Anterior cingulate cortex (tissue), 58 donors: ENCODE measurements at regions not wholly inside any gene's neighbourhood (a gene's known extent, or its start where the extent isn't known, plus 50 kb on each side); places are given as distances from the start of the nearest gene placed in this dataset.
"Not testable (repeated sequence)": the region's sequence is repeated elsewhere in the genome, so short reads cannot be mapped to it uniquely, and the experiment has no call there.

Experiments used
- DNase-seq, 58 donors: peaks; one replicate each; lab custom pipeline; 2025; lab: John Stamatoyannopoulos, UW

DNA sequence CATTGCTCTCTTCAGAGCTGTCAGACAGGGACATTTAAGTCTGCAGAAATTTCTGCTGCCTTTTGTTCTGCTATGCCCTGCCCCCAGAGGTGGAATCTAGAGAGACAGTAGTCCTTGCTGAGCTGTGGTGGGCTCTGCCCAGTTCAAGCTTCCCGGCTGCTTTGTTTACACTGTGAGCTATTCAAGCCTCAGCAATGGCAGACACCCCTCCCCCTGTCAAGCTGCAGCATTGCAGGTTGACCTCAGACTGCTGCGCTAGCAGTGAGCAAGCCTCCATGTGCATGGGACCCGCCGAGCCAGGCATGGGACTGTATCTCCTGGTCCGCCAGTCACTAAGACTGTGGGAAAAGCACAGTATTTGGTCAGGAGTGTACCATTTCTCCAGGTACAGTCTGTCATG, 53.6 kb upstream of the MAPK10 start:
- DNase-seq: not testable (repeated sequence)

GRCh38 chr4:86414686-86415085, 54.8 kb upstream of the MAPK10 start:
- DNase-seq: no peak

DNA sequence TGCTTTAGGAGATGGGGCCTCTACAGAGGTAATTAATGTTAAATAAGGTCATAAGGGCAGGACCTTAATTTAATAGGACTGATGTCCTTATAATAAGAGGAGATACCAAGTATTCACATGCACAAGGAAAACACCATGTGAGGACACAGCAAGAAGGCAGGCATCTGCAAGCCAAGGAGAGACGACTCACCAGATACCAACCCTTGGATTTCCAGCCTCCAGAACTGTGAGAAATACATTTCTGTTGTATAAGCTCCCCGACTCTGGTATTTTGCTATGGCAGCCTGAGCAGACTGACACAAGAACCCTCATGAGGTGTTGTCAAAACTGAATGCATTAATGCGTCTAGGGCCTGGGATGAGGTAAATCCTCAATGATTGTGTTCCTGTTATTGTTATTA, 56.2 kb upstream of the MAPK10 start:
- no peak for DNase-seq

DNA sequence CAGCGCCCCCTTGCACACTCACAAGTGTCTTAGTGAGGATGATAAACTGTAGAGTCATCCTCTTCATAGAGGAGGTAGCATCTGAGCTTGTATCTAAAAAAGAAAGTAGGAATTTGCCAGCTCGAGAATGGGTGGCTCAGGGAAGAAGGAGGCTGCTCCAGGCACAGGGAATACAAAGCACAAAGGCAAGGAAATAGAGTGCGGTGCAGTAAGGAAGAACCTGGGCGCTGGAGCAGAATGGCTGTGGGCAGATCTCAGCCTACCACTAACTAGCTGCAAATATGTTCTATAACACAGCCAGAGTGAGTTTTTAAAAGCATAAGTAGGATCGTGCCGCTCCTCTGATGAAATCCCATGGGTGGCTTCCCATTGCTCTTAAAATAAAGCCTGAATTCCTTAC, 61.6 kb upstream of the MAPK10 start:
- peak in 24 of 58 donors; percentile 2 to 68 (median 24) for DNase-seq

DNA sequence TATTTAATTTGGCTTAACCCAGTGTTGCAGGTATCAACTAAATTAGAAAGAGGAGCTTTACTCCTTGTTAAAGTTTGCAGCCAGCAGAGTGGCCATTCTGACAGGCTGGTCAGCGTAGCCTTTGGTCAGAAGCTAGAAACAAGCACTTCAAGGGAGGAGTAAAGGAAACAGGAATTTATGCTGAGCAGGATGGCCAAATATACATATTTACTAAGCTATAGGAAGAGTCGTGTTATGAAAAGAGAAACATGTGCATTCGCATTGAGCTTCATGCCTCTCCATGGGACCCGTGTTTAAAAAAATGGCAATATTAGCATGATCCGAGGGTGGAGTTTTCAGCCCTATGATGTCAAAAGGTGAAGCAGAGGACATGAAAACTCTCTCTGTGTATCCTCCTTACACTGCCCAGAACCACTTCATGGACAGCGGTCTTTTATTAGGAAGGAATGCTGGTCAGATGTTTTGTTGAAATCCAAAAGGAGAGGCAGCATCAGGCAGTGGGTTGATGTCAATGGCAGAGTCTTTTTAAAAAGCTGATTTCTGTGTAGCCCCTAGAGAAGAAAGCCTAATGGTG, 71.8 kb upstream of the MAPK10 start:
- DNase-seq: no peak

DNA sequence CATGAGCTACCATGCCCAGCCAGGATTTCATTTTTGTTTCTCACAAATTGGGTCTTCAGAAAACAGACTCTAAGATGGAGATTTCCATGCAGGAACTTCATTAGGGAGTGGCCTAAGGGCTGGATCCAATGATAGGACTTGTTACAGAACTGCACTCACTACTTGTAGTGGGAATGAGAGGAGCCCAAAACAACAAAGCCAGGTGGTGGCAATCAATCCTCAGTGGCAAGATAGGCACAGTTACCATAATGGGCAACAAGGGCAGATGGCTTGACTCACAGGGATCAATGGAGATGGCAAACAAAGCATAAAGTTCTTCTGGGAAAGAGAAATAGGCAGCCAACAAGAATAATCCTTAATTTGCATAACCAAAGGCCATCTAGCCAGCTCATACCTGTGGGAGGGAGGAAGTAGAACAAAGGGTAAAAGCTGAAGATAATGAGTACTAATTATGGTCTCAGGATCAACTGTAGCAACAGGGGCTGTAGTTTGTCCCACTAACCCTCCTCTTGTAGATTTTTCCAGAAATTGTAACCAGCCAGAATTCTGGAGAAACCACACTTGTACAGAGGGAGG, 72.8 kb upstream of the MAPK10 start:
- no peak for DNase-seq

- no peak for DNase-seq
These were observed 79.4 kb upstream of the MAPK10 start for GRCh38 chr4:86439293-86439692.

GRCh38 chr4:86441175-86441936, 81.5 kb upstream of the MAPK10 start:
- peak in 2 of 58 donors; percentile 22 to 39 for DNase-seq

DNA sequence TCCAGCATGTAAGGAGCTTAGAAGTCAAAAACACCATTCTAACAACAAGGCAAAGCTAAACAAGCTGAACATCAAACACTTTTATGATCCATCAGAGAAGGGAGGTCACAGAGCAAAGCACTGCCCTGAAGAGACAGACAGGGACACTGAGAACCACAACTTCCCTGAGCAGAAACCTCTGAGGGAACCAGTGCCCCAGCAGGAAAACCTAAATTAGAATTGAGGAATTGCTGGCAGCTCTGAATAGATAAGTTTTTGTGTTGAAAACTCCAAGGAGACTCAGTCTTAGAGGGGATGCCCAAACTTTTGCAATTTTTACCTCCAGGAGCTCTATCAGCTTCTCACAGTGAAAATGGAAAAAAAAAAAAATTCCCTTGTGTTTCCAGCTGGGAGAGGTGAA, 83.0 kb upstream of the MAPK10 start:
- DNase-seq: peak in 5 of 58 donors; percentile 4 to 44 (median 7)

GRCh38 chr4:86443495-86443894, 83.6 kb upstream of the MAPK10 start:
- DNase-seq: peak in 1 of 58 donors; percentile 3

- DNase-seq: no peak
These were observed 87.1 kb upstream of the MAPK10 start for GRCh38 chr4:86446996-86447395.

- no peak for DNase-seq
These were observed 89.0 kb upstream of the MAPK10 start for GRCh38 chr4:86448871-86449270.

DNA sequence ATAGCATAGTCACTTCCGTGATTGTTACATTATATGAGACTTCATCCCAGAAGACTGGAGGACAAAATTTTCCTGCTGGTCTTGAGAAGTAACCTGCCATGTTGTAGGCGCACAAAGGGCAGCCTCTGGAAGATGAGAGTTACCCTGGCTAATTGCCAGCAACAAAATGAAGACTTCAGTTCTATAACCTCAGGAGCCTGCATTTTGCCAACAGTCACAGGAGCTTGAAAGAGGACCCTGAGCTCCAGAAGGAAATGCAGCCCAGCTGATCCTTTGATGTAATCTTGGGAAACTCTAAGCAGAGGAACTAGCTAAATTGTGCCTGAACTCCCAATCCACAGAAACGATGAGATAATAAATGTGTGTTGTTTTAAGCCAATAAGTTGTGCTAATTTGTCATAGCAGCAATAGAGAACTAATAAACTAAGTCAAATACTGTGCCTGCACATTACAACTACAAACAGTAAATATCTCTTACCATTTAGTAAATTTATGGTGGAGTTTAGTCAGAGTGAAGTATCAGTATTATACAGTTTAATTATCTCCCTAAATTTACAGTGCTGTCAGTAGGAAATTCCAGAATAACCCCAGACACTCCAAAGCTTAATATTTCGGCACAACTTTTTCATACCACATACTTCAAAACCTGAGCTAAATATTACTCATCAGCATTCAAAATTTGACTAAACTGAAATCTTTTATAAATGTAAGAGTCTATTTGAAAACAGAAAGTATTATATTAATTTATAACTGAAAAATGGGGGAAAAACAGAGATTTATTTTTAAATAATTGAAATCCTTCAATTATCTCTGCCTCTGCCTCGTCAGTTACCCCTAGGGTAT, 90.1 kb upstream of the MAPK10 start:
- DNase-seq: no peak

- peak in 1 of 58 donors; percentile 2 for DNase-seq
These were observed 91.0 kb upstream of the MAPK10 start for GRCh38 chr4:86450861-86451260.

- no peak for DNase-seq
These were observed 91.9 kb upstream of the MAPK10 start for GRCh38 chr4:86451560-86452330.

DNA sequence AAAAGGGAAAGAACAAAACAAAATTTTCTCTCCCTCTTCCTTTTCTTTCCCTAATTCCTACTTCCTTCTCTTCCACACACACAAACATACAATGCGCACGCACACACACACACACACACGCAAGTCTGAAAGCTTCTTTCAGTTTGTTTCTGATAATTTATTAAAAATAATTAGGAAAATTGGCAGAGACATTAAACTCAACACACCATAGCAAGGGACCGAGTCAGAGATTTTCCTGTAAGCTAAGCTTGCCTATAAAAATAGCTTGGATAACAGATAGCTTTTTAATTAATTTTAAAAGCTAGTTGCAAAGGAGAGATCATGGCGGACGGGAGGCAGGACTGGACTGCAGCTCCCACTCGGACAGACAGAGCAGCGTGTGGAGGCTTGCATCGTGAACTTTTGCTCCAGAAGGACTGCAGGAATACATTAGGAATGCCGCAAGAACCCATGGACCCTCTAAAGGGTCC, 92.6 kb upstream of the MAPK10 start:
- DNase-seq: peak in 1 of 58 donors; percentile 10

GRCh38 chr4:86452924-86453531, 93.2 kb upstream of the MAPK10 start:
- peak in 26 of 58 donors; percentile 1 to 56 (median 24) for DNase-seq

DNA sequence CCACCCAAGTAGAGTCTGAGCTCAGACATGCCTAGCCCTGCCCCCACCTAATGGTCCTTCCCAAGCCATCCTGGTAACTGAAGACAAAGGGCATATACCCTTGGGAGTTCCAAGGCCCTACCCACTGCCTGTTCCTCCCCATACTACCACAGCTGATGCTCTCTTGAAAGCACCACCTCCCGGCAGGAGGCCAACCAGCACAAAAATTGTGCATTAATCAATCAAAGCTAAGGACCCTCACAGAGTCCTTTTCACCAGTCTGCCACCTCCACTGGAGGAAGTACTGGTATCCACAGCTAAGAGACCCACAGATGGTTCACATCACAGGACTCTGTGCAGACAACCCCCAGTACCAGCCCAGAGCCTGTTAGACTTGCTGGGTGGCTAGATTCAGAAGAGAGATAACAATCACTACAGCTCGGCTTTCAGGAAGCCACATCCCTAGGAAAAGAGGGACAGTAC, 93.8 kb upstream of the MAPK10 start:
- not testable (repeated sequence) for DNase-seq

DNA sequence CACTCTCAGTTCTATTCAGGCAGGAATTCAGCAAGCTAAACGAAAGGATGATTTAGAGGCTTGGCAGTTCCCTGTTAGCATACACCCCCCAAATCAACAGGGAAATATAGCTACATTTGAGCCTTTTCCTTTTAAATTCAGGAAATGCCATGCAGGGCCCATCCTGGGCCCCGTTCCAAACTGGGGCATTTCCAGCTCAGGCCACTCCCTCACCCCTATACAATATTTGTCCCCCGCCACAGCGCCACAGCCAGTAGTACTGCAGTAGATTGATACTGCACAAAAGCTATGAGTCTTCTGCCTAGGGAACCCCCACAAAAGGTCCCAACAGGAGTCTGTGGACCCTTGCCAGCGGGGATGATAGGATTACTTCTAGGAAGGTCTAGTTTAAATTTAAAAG, 102.0 kb upstream of the MAPK10 start:
- no peak for DNase-seq
